ENCODE measurements at regions not wholly inside any gene's neighbourhood (a gene's known extent, or its start where the extent isn't known, plus 50 kb on each side); places are given as distances from the start of the nearest gene placed in this dataset.

GRCh38 chr11:120021978-120022377, 115.9 kb downstream of the TRIM29 start:
- ChIA-PET CTCF (no interaction called here), RAD21 (ENCODE audit: unreplicated experiment) (no interaction called here), SMC1A (ENCODE audit: uncharacterized antibody, unreplicated experiment) (interaction anchor here (0.6 kb wide), 1 partner anchor 684 kb away, joined by 3 read pairs; no protein-coding TSS in a partner anchor), POLR2A (no interaction called here)
- Histone ChIP-seq H2AFZ (ENCODE audit: control insufficient read depth, low read depth, low read length) (no peak overlapping the region), H3K9ac (ENCODE audit: control insufficient read depth, insufficient read depth, low read length) (no peak overlapping the region), H3K4me2 (ENCODE audit: control insufficient read depth, insufficient read depth) (no peak overlapping the region), H3K79me2 (ENCODE audit: control insufficient read depth, insufficient read depth, low read length) (no peaks in the 10 kb centered on the region), H3K4me3 (no peak overlapping the region), H3K4me1 (ENCODE audit: control insufficient read depth, insufficient read depth, low read length) (no peaks in the 10 kb centered on the region), H3K27me3 (replicated peaks in 1 of 2; ENCODE audit: control insufficient read depth in 2 of 2, insufficient read depth in 2 of 2, low read length in 1 of 2) (peaks cover 2 to 4% of the 10 kb centered on the region in 2 experiments; a peak in 1 of 4 replicates), H4K20me1 (ENCODE audit: control insufficient read depth, insufficient read depth) (no peaks in the 10 kb centered on the region), H3K27ac (ENCODE audit: control insufficient read depth, insufficient read depth) (no peak overlapping the region), H3K9me3 (replicated peaks; ENCODE audit: control insufficient read depth, insufficient read depth, low read length) (no peaks in the 10 kb centered on the region; the same call in 2 of the 3 replicates), H3K36me3 (ENCODE audit: control insufficient read depth in 2 of 2, insufficient read depth in 2 of 2, low read length in 1 of 2) (no peaks in the 10 kb centered on the region)
- TF ChIP-seq IRF5 (IDR thresholded peaks at IDR 0.05; ENCODE audit: borderline replicate concordance) (no peak), POLR2AphosphoS5 (IDR thresholded peaks at IDR 0.05; ENCODE audit: low read length) (no peak), YBX1 (IDR thresholded peaks at IDR 0.05) (no peak), ZBTB4 (CRISPR knock-in tag; IDR thresholded peaks at IDR 0.05) (no peak)
- FAIRE-seq (no peak), DNase-seq (ENCODE audit: low read depth, low spot score) (no peak), ATAC-seq (no peak)
- intact Hi-C loops (cut with micrococcal nuclease; ENCODE audit: unreplicated experiment) (no loop called here), in situ Hi-C loops (cut with MboI) (no loop called here)
- WGBS (ENCODE audit: insufficient coverage, insufficient replicate concordance, low lambda C conversion rate, missing lambda C conversion rate) = 54% methylated on average over 5 of the region's 5 CpGs
- no TSS peak for BruUV-seq (replicated peaks)
